ENCODE measurements at regions not wholly inside any gene's neighbourhood (a gene's known extent, or its start where the extent isn't known, plus 50 kb on each side); places are given as distances from the start of the nearest gene placed in this dataset.

GRCh38 chr15:38696109-38696727 is 131.6 kb upstream of the RASGRP1 start:
- CTCF ChIA-PET, result interaction anchor here (0.8 to 8.9 kb wide), 9 partner anchors 10 to 884 kb away, joined by 3 to 110 read pairs (median 7); partner anchors contain the start of gene RASGRP1

More at GRCh38 chr15:38696109-38696727, 131.6 kb upstream of the RASGRP1 start:
- Histone ChIP-seq H3K27me3 (ENCODE audit: insufficient read depth) (no peaks in the 10 kb centered on the region), H3K27ac (ENCODE audit: low read depth in 2 of 2, low read length in 1 of 2) (peak overlapping the region in 1 of 2 experiments; percentile 77; a peak in 2 of 4 replicates), H3K4me1 (ENCODE audit: control insufficient read depth in 1 of 2, insufficient read depth in 2 of 2, low read depth in 1 of 2, low read length in 1 of 2) (peaks cover 0 to 24% of the 10 kb centered on the region in 2 experiments; a peak in 2 of 4 replicates), H3K9me3 (no peaks in the 10 kb centered on the region), H2AFZ (ENCODE audit: low read depth) (no peak overlapping the region), H3K36me3 (replicated peaks in 1 of 2; ENCODE audit: control insufficient read depth in 1 of 2, insufficient read depth in 2 of 2, low read length in 1 of 2) (no peaks in the 10 kb centered on the region), H3K4me3 (ENCODE audit: low read depth in 2 of 2, low read length in 1 of 2) (no peak overlapping the region), H3F3A (replicated peaks; ENCODE audit: insufficient read depth) (no peaks in the 10 kb centered on the region), H3K9me2 (no peaks in the 10 kb centered on the region), H3K4me2 (no peak overlapping the region), H3K9ac (no peak overlapping the region), H3K79me2 (ENCODE audit: insufficient read depth) (no peaks in the 10 kb centered on the region), H4K20me1 (ENCODE audit: insufficient read depth) (no peaks in the 10 kb centered on the region)
- 67% methylated on average over 6 of the region's 7 CpGs for WGBS (ENCODE audit: low lambda C conversion rate)
- DNase-seq, result no peak
- POLR2A ChIA-PET, result no interaction called here
- TF ChIP-seq NFIC (IDR thresholded peaks at IDR 0.05; ENCODE audit: borderline replicate concordance) (no peak), SIN3A (IDR thresholded peaks at IDR 0.05; ENCODE audit: borderline replicate concordance, low read depth, low read length) (no peak), CHD2 (IDR thresholded peaks at IDR 0.05; ENCODE audit: low read length, partially characterized antibody) (peak; percentile 29), NRF1 (IDR thresholded peaks at IDR 0.05; ENCODE audit: low read depth, low read length) (no peak), USF1 (IDR thresholded peaks at IDR 0.05; ENCODE audit: borderline replicate concordance, low read depth) (no peak), MEF2A (IDR thresholded peaks at IDR 0.05; ENCODE audit: borderline replicate concordance, low read depth) (no peak), YY1 (IDR thresholded peaks at IDR 0.05; ENCODE audit: low read depth) (no peak), SMC3 (IDR thresholded peaks at IDR 0.05; ENCODE audit: low read depth, low read length) (no peak), EP300 (IDR thresholded peaks at IDR 0.05; ENCODE audit: borderline replicate concordance in 1 of 2, low read depth in 1 of 2, low read length in 1 of 2) (peak in 1 of 2 experiments; percentile 55; a peak in 1 of 4 replicates), CTCF (IDR thresholded peaks at IDR 0.05) (no peak), PBX3 (IDR thresholded peaks at IDR 0.05) (no peak), RCOR1 (IDR thresholded peaks at IDR 0.05; ENCODE audit: low read length) (no peak), RFX5 (IDR thresholded peaks at IDR 0.05; ENCODE audit: low read length) (no peak)
- TF ChIP-seq, protein P1, sequence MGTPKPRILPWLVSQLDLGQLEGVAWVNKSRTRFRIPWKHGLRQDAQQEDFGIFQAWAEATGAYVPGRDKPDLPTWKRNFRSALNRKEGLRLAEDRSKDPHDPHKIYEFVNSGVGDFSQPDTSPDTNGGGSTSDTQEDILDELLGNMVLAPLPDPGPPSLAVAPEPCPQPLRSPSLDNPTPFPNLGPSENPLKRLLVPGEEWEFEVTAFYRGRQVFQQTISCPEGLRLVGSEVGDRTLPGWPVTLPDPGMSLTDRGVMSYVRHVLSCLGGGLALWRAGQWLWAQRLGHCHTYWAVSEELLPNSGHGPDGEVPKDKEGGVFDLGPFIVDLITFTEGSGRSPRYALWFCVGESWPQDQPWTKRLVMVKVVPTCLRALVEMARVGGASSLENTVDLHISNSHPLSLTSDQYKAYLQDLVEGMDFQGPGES (IDR thresholded peaks at IDR 0.05; ENCODE audit: low read depth, low read length), result no peak
- TF ChIP-seq, protein P2, sequence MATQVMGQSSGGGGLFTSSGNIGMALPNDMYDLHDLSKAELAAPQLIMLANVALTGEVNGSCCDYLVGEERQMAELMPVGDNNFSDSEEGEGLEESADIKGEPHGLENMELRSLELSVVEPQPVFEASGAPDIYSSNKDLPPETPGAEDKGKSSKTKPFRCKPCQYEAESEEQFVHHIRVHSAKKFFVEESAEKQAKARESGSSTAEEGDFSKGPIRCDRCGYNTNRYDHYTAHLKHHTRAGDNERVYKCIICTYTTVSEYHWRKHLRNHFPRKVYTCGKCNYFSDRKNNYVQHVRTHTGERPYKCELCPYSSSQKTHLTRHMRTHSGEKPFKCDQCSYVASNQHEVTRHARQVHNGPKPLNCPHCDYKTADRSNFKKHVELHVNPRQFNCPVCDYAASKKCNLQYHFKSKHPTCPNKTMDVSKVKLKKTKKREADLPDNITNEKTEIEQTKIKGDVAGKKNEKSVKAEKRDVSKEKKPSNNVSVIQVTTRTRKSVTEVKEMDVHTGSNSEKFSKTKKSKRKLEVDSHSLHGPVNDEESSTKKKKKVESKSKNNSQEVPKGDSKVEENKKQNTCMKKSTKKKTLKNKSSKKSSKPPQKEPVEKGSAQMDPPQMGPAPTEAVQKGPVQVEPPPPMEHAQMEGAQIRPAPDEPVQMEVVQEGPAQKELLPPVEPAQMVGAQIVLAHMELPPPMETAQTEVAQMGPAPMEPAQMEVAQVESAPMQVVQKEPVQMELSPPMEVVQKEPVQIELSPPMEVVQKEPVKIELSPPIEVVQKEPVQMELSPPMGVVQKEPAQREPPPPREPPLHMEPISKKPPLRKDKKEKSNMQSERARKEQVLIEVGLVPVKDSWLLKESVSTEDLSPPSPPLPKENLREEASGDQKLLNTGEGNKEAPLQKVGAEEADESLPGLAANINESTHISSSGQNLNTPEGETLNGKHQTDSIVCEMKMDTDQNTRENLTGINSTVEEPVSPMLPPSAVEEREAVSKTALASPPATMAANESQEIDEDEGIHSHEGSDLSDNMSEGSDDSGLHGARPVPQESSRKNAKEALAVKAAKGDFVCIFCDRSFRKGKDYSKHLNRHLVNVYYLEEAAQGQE (IDR thresholded peaks at IDR 0.05; ENCODE audit: low read depth, low read length), result no peak
- TF ChIP-seq, protein P3, sequence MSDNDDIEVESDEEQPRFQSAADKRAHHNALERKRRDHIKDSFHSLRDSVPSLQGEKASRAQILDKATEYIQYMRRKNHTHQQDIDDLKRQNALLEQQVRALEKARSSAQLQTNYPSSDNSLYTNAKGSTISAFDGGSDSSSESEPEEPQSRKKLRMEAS (IDR thresholded peaks at IDR 0.05; ENCODE audit: low read depth), result no peak

Measured in SK-N-SH (cell line).